HepG2 (cell line): ENCODE measurements at regions not wholly inside any gene's neighbourhood (a gene's known extent, or its start where the extent isn't known, plus 50 kb on each side); places are given as distances from the start of the nearest gene placed in this dataset.

Experiments used
- ATAC-seq: fragments of 200-7000 bp; cut with Tn5 transposase; 3 replicates; pipeline ENCODE4 v1.9.1; 2020; ENCODE audit warnings: mild to moderate bottlenecking, moderate library complexity
- BruUV-seq: library from RNA; stranded (reverse); fragments of 400-500 nt; replicated peaks from 2 replicates; lab custom pipeline; 2021; lab: Mats Ljungman, UMichigan
- CTCF ChIA-PET: fragments of 300-600 bp; formaldehyde crosslinking; extraction: SDS; loops from one replicate; lab custom pipeline; 2021; ENCODE audit warnings: low total read pairs, inconsistent platforms, low intra/inter-chr PET ratio; lab: Yijun Ruan, JAX
- POLR2A ChIA-PET: fragments of 350-600 bp; sonication (Branson Sonifier 250); formaldehyde crosslinking; loops from one replicate; lab custom pipeline; 2020; ENCODE audit warnings: antibody characterized with exemption, inconsistent platforms; lab: Yijun Ruan, JAX
- DNase-seq: peaks from one replicate; pipeline ENCODE4 v3.0.0-alpha.2; 2015; ENCODE audit warnings: low spot score
- FAIRE-seq: peaks from 3 replicates; lab custom pipeline; 2011; peaks lifted over from hg19 to GRCh38; lab: Jason Lieb, UNC
- H2AFZ ChIP-seq: one replicate; pipeline ENCODE4 v1.6.1; 2011; ENCODE audit warnings: low read length, inconsistent platforms
- H3K27ac ChIP-seq: fragments of 300-600 bp; 3 replicates; pipeline ENCODE4 v1.8.0; 2011; ENCODE audit warnings: mixed run types, mild to moderate bottlenecking, mixed read lengths, low read length, inconsistent platforms; ENCODE audit not compliant: insufficient read depth; ENCODE audit errors: extremely low read length
- H3K27me3 ChIP-seq, 2 experiments: fragments of 200-600 bp in 1 of 2; 2 replicates in 1 of 2; 3 replicates in 1 of 2; pipeline versions ENCODE4 v1.6.0 to v1.8.0; 2011; ENCODE audit warnings: low read length in 2 of 2, mild to moderate bottlenecking in 2 of 2, moderate library complexity in 2 of 2, inconsistent platforms in 1 of 2; ENCODE audit not compliant: insufficient read depth in 2 of 2, control insufficient read depth in 1 of 2
- H3K36me3 ChIP-seq, 2 experiments: fragments of 200-600 bp in 1 of 2; replicated peaks in 1 of 2; 2 replicates in 1 of 2; 3 replicates in 1 of 2; pipeline versions ENCODE4 v1.5.1 to v1.8.0; 2011; ENCODE audit warnings: low read length in 2 of 2, inconsistent platforms in 1 of 2; ENCODE audit not compliant: insufficient read depth in 2 of 2, control insufficient read depth in 1 of 2
- H3K4me1 ChIP-seq: 2 replicates; pipeline ENCODE4 v1.5.1; 2012; ENCODE audit warnings: low read length, inconsistent platforms; ENCODE audit not compliant: insufficient read depth
- H3K4me2 ChIP-seq: 2 replicates; pipeline ENCODE4 v1.6.0; 2011; ENCODE audit warnings: low read depth, low read length, inconsistent platforms
- H3K4me3 ChIP-seq, 3 experiments: fragments of 200-600 bp in 1 of 3; sonication (generic), shearing (Covaris generic) in 1 of 3; replicated peaks in 1 of 3; 2 replicates each; pipeline ENCODE4 v1.5.1; 2011 to 2016; ENCODE audit warnings: low read length in 3 of 3, inconsistent platforms in 2 of 3, low read depth in 2 of 3, mild to moderate bottlenecking in 2 of 3, control low read depth in 1 of 3, mixed read lengths in 1 of 3; ENCODE audit not compliant: insufficient read depth in 1 of 3
- H3K79me2 ChIP-seq: one replicate; pipeline ENCODE4 v1.6.1; 2011; ENCODE audit warnings: low read length, inconsistent platforms; ENCODE audit not compliant: insufficient read depth
- H3K9ac ChIP-seq: 2 replicates; pipeline ENCODE4 v1.6.0; 2011; ENCODE audit warnings: mild to moderate bottlenecking, low read depth, low read length, inconsistent platforms; ENCODE audit not compliant: insufficient read depth
- H3K9me3 ChIP-seq: 2 replicates; pipeline ENCODE4 v1.5.1; 2012; ENCODE audit warnings: mild to moderate bottlenecking, low read length
- H4K20me1 ChIP-seq: 2 replicates; pipeline ENCODE4 v1.6.0; 2011; ENCODE audit warnings: inconsistent platforms, mild to moderate bottlenecking, low read length, moderate library complexity; ENCODE audit not compliant: insufficient read depth
- ATAD3A ChIP-seq: sonication (generic); formaldehyde crosslinking; IDR thresholded peaks from 2 replicates; pipeline ENCODE4 v1.4.0; 2020; ENCODE audit warnings: missing genetic modification reagents
- MEIS1 ChIP-seq: sonication (generic); formaldehyde crosslinking; IDR thresholded peaks from 2 replicates; pipeline ENCODE4 v1.9.0; 2021; ENCODE audit warnings: mild to moderate bottlenecking, missing genetic modification reagents, moderate library complexity, borderline replicate concordance
- MIER2 ChIP-seq: IDR thresholded peaks from 2 replicates; pipeline ENCODE4 v1.6.1; 2016; ENCODE audit warnings: missing biosample characterization, missing genetic modification reagents
- ONECUT2 ChIP-seq: sonication (generic); formaldehyde crosslinking; IDR thresholded peaks from 2 replicates; pipeline ENCODE4 v1.4.0; 2020; ENCODE audit warnings: missing genetic modification reagents
- SKI ChIP-seq: fragments of 450-650 bp; IDR thresholded peaks from one replicate; pipeline ENCODE4 v1.6.1; 2018; ENCODE audit warnings: mild to moderate bottlenecking; ENCODE audit not compliant: partially characterized antibody
- SMAD1 ChIP-seq: sonication (generic); formaldehyde crosslinking; IDR thresholded peaks from 2 replicates; pipeline ENCODE4 v1.4.0; 2020; ENCODE audit warnings: missing genetic modification reagents, low read depth, mild to moderate bottlenecking, borderline replicate concordance
- WGBS: methylation state at CpG from one replicate; pipeline ENCODE4 v1.1.6; 2017; ENCODE audit warnings: low lambda C conversion rate; 5-methylcytosine and 5-hydroxymethylcytosine counted together
- in situ Hi-C: cut with HindIII; loops from 2 replicates; pipeline ENCODE4 v1.10.0; 2017; ENCODE audit warnings: low pct_unique_long_range_greater_than_20kb; ENCODE audit not compliant: extremely low pct_ligation_motif_present
- intact Hi-C: fragments of 100-400 bp; cut with micrococcal nuclease; formaldehyde crosslinking; loops from one replicate; pipeline ENCODE4 v1.10.0; 2022; ENCODE audit not compliant: unreplicated experiment
- TF ChIP-seq, protein P1 (sequence below): sonication (generic); formaldehyde crosslinking; IDR thresholded peaks from 2 replicates; pipeline ENCODE4 v1.8.1; 2022; ENCODE audit warnings: mild to moderate bottlenecking, missing genetic modification reagents
- TF ChIP-seq, protein P2 (sequence below): IDR thresholded peaks from 2 replicates; pipeline ENCODE4 v1.6.1; 2018; ENCODE audit warnings: missing genetic modification reagents, mild to moderate bottlenecking, missing compliant biosample characterization
- TF ChIP-seq, protein P3 (sequence below), 2 experiments: IDR thresholded peaks; 2 replicates each; pipeline ENCODE4 v1.6.1; 2011 to 2012; ENCODE audit warnings: low read length in 2 of 2, borderline replicate concordance in 1 of 2, low read depth in 1 of 2, mild to moderate bottlenecking in 1 of 2, moderate library complexity in 1 of 2

DNA sequence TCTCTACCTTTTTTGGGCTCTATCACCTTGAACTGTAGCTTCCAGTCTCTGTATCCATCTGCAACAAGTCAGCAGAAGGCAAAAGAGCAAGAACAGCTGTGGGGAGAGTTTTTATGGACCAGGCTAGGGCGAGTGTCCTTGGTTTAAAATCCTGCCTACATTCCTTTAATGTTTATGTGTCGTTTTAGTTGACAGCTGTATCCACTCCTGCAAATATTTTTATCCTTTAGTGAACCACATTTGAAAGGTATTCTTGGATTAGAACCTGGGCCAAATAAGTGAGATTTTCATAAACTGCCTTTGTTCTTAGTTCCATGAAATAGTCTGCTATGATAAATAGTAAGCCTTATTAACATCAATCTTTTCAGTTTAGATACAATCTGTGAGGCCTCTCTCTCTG is 712.2 kb downstream of the ETS1 start:
- no peaks in the 10 kb centered on the region for H3K36me3 ChIP-seq
- H4K20me1 ChIP-seq = no peaks in the 10 kb centered on the region
- H3K4me3 ChIP-seq = no peak overlapping the region
- DNase-seq = no peak
- in situ Hi-C loops = no loop called here
- intact Hi-C loops = no loop called here
- no peak for FAIRE-seq
- no peak overlapping the region for H2AFZ ChIP-seq
- H3K9me3 ChIP-seq = peaks cover 52% of the 10 kb centered on the region
- ChIA-PET POLR2A (no interaction called here), CTCF (no interaction called here)
- H3K27me3 ChIP-seq = no peaks in the 10 kb centered on the region
- BruUV-seq = no TSS peak
- H3K79me2 ChIP-seq = no peaks in the 10 kb centered on the region
- H3K27ac ChIP-seq = no peak overlapping the region
- no peak overlapping the region for H3K4me2 ChIP-seq
- TF ChIP-seq MEIS1 (CRISPR knock-in tag) (no peak), SKI (no peak), ONECUT2 (no peak), SMAD1 (CRISPR knock-in tag) (no peak), MIER2 (CRISPR knock-in tag) (no peak), ATAD3A (no peak)
- TF ChIP-seq, protein P1, sequence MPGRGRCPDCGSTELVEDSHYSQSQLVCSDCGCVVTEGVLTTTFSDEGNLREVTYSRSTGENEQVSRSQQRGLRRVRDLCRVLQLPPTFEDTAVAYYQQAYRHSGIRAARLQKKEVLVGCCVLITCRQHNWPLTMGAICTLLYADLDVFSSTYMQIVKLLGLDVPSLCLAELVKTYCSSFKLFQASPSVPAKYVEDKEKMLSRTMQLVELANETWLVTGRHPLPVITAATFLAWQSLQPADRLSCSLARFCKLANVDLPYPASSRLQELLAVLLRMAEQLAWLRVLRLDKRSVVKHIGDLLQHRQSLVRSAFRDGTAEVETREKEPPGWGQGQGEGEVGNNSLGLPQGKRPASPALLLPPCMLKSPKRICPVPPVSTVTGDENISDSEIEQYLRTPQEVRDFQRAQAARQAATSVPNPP = no peak
- TF ChIP-seq, protein P2, sequence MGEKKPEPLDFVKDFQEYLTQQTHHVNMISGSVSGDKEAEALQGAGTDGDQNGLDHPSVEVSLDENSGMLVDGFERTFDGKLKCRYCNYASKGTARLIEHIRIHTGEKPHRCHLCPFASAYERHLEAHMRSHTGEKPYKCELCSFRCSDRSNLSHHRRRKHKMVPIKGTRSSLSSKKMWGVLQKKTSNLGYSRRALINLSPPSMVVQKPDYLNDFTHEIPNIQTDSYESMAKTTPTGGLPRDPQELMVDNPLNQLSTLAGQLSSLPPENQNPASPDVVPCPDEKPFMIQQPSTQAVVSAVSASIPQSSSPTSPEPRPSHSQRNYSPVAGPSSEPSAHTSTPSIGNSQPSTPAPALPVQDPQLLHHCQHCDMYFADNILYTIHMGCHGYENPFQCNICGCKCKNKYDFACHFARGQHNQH (CRISPR knock-in tag) = no peak
- TF ChIP-seq, protein P3, sequence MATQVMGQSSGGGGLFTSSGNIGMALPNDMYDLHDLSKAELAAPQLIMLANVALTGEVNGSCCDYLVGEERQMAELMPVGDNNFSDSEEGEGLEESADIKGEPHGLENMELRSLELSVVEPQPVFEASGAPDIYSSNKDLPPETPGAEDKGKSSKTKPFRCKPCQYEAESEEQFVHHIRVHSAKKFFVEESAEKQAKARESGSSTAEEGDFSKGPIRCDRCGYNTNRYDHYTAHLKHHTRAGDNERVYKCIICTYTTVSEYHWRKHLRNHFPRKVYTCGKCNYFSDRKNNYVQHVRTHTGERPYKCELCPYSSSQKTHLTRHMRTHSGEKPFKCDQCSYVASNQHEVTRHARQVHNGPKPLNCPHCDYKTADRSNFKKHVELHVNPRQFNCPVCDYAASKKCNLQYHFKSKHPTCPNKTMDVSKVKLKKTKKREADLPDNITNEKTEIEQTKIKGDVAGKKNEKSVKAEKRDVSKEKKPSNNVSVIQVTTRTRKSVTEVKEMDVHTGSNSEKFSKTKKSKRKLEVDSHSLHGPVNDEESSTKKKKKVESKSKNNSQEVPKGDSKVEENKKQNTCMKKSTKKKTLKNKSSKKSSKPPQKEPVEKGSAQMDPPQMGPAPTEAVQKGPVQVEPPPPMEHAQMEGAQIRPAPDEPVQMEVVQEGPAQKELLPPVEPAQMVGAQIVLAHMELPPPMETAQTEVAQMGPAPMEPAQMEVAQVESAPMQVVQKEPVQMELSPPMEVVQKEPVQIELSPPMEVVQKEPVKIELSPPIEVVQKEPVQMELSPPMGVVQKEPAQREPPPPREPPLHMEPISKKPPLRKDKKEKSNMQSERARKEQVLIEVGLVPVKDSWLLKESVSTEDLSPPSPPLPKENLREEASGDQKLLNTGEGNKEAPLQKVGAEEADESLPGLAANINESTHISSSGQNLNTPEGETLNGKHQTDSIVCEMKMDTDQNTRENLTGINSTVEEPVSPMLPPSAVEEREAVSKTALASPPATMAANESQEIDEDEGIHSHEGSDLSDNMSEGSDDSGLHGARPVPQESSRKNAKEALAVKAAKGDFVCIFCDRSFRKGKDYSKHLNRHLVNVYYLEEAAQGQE (IDR thresholded peaks at IDR 0.05; ENCODE audit: borderline replicate concordance in 1 of 2, low read depth in 1 of 2, low read length in 2 of 2) = no peak
- 6% methylated on average over 2 of the region's 2 CpGs for WGBS
- H3K9ac ChIP-seq = no peak overlapping the region
- no peaks in the 10 kb centered on the region for H3K4me1 ChIP-seq
- no peak for ATAC-seq
